Spleen (tissue), 7 donors: ENCODE measurements at regions not wholly inside any gene's neighbourhood (a gene's known extent, or its start where the extent isn't known, plus 50 kb on each side); places are given as distances from the start of the nearest gene placed in this dataset.
"Not testable (repeated sequence)": the region's sequence is repeated elsewhere in the genome, so short reads cannot be mapped to it uniquely, and the experiment has no call there.

Experiments used
- POLR2AphosphoS5 ChIP-seq, 3 donors: sonication (generic); formaldehyde crosslinking; IDR thresholded peaks; one replicate each; pipeline ENCODE4 v1.5.1; 2017; ENCODE audit warnings: antibody characterized with exemption in 3 of 3
- TF ChIP-seq, protein P1 (sequence below), 11 experiments: fragments of 200-600 bp in 7 of 11; fragments of 450-650 bp in 4 of 11; sonication (generic) in 4 of 11; IDR thresholded peaks in 8 of 11; conservative IDR thresholded peaks in 3 of 11; 1 replicate in 7 of 11; 2 replicates in 4 of 11; pipeline versions ENCODE4 v1.4.0 to v1.8.0; 2016 to 2021; ENCODE audit warnings: antibody characterized with exemption in 11 of 11, inconsistent platforms in 4 of 11, mild to moderate bottlenecking in 1 of 11
- donor health status: DM: no; HTN: no; CAD: no; lungs with moderate emphysema.
- donor health status: DM: no; HTN: no; CAD: no.
- donor health status: DM: no; HTN: no; CAD: no.

DNA sequence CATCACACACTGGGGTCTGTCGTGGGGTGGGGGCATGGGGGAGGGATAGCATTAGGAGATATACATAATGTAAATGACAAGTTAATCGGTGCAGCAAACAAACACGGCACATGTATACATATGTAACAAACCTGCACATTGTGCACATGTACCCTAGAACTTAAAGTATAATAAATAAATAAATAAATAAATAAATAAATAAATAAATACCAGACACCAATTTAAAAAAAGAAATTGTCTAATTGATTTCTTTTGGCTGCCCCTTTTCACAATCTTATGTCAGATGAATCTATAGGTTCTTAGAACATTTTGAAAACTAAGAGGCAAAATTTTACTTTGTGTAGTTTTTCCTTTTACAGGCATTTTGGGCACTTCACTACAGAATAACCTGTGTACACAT is 74.4 kb upstream of the SMIM15 start:
- TF ChIP-seq, protein P1, sequence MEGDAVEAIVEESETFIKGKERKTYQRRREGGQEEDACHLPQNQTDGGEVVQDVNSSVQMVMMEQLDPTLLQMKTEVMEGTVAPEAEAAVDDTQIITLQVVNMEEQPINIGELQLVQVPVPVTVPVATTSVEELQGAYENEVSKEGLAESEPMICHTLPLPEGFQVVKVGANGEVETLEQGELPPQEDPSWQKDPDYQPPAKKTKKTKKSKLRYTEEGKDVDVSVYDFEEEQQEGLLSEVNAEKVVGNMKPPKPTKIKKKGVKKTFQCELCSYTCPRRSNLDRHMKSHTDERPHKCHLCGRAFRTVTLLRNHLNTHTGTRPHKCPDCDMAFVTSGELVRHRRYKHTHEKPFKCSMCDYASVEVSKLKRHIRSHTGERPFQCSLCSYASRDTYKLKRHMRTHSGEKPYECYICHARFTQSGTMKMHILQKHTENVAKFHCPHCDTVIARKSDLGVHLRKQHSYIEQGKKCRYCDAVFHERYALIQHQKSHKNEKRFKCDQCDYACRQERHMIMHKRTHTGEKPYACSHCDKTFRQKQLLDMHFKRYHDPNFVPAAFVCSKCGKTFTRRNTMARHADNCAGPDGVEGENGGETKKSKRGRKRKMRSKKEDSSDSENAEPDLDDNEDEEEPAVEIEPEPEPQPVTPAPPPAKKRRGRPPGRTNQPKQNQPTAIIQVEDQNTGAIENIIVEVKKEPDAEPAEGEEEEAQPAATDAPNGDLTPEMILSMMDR (IDR thresholded peaks at IDR 0.05 in 8 of 11, conservative IDR thresholded peaks at IDR 0.05 in 3 of 11), result not testable (repeated sequence)
- not testable (repeated sequence) for TF ChIP-seq POLR2AphosphoS5 (IDR thresholded peaks at IDR 0.05)
